ENCODE measurements at regions not wholly inside any gene's neighbourhood (a gene's known extent, or its start where the extent isn't known, plus 50 kb on each side); places are given as distances from the start of the nearest gene placed in this dataset.

- no peak for TF ChIP-seq CTCF (IDR thresholded peaks at IDR 0.05)
- intact Hi-C loops (cut with DNase I): no loop called here
- H3K36me3 ChIP-seq: no peaks in the 10 kb centered on the region
Measured at GRCh38 chr6:82419132-82419581, 55.5 kb downstream of the TPBG start.

GRCh38 chr6:82419859-82420258, 56.2 kb downstream of the TPBG start:
- intact Hi-C loops (cut with DNase I): no loop called here

More at GRCh38 chr6:82419132-82419581, 55.5 kb downstream of the TPBG start:
- Histone ChIP-seq H3K27ac (no peak overlapping the region), H3K4me3 (no peak overlapping the region), H3K9me3 (no peaks in the 10 kb centered on the region), H3K4me1 (no peaks in the 10 kb centered on the region), H3K27me3 (no peaks in the 10 kb centered on the region)
- DNase-seq (ENCODE audit: low spot score in 2 of 2): no peak

GRCh38 chr6:82430611-82431010, 67.0 kb downstream of the TPBG start:
- H3K4me1 ChIP-seq: no peaks in the 10 kb centered on the region
- no peak overlapping the region for H3K4me3 ChIP-seq
- H3K9me3 ChIP-seq: no peaks in the 10 kb centered on the region
- DNase-seq (ENCODE audit: low spot score in 2 of 2): no peak
- intact Hi-C loops (cut with DNase I): no loop called here
- no peak overlapping the region for H3K27ac ChIP-seq
- TF ChIP-seq CTCF (IDR thresholded peaks at IDR 0.05): no peak
- H3K36me3 ChIP-seq: no peaks in the 10 kb centered on the region
- no peaks in the 10 kb centered on the region for H3K27me3 ChIP-seq

More at GRCh38 chr6:82419859-82420258, 56.2 kb downstream of the TPBG start:
- Histone ChIP-seq H3K27ac (no peak overlapping the region), H3K4me1 (no peaks in the 10 kb centered on the region), H3K9me3 (no peaks in the 10 kb centered on the region), H3K36me3 (no peaks in the 10 kb centered on the region), H3K4me3 (no peak overlapping the region), H3K27me3 (no peaks in the 10 kb centered on the region)
- no peak for DNase-seq (ENCODE audit: low spot score in 2 of 2)
- no peak for TF ChIP-seq CTCF (IDR thresholded peaks at IDR 0.05)

- Histone ChIP-seq H3K4me3 (no peak overlapping the region), H3K4me1 (no peaks in the 10 kb centered on the region)
- intact Hi-C loops (cut with DNase I): no loop called here
Measured at GRCh38 chr6:82436740-82437139, 73.1 kb downstream of the TPBG start.

GRCh38 chr6:82437701-82438100, 74.1 kb downstream of the TPBG start:
- intact Hi-C loops (cut with DNase I): no loop called here
- no peaks in the 10 kb centered on the region for H3K9me3 ChIP-seq
- no peak for TF ChIP-seq CTCF (IDR thresholded peaks at IDR 0.05)
- DNase-seq (ENCODE audit: low spot score in 2 of 2): no peak
- H3K27me3 ChIP-seq: no peaks in the 10 kb centered on the region
- no peak overlapping the region for H3K27ac ChIP-seq
- H3K4me3 ChIP-seq: no peak overlapping the region
- H3K36me3 ChIP-seq: no peaks in the 10 kb centered on the region
- no peaks in the 10 kb centered on the region for H3K4me1 ChIP-seq

More at GRCh38 chr6:82436740-82437139, 73.1 kb downstream of the TPBG start:
- Histone ChIP-seq H3K27ac (no peak overlapping the region), H3K36me3 (no peaks in the 10 kb centered on the region), H3K9me3 (no peaks in the 10 kb centered on the region), H3K27me3 (no peaks in the 10 kb centered on the region)
- no peak for DNase-seq (ENCODE audit: low spot score in 2 of 2)
- TF ChIP-seq CTCF (IDR thresholded peaks at IDR 0.05): no peak

All from ascending aorta (tissue), 2 donors.